ENCODE measurements at regions not wholly inside any gene's neighbourhood (a gene's known extent, or its start where the extent isn't known, plus 50 kb on each side); places are given as distances from the start of the nearest gene placed in this dataset.

DNA sequence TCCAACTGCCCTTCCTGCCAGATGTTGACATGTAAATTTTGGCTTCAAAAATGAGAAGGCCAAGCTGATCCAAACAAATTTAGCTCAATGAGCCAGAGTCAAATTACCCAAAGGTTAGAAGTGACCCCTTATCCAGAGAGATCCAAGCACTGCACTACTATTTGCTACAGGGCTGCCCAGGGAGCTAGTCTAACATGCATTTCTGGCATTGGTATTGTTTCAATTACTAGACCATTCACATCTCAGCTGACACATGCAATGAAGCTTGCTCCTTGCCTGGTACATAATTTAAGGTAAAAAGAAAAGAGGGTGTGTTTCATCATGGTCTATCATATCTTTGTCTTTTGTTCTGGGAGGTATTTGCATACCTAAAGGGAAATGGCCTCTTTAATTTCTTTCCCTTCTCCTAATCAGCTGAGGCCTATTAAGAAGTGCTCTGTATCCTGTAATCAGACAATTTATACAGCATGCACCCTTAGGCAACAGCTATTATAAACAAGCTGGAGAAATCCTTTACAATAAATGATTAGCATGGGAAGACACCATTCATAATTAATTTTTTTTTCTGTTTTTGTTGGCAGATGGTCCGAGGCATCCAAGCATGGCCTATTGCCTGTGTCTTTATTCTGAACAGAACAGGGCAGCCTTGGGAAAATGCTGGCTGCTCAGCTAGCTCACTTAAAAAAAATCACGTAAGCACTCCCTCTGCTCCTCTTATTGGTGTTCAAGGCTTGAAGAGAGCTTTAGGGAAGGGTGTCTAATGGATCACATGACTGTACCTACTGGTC, 161.5 kb upstream of the SALL1 start:
- no peaks in the 10 kb centered on the region for H3K27me3 Mint-ChIP-seq (ENCODE audit: insufficient read depth, low read depth, poor library complexity)
- no peak overlapping the region for H3K4me3 ChIP-seq
- DNase-seq (ENCODE audit: low spot score) (no peak), ATAC-seq (no peak)
- no peak overlapping the region for H3K27ac ChIP-seq (ENCODE audit: low read depth)
- no peaks in the 10 kb centered on the region for H3K27me3 ChIP-seq (ENCODE audit: insufficient read depth)
- H3K27ac Mint-ChIP-seq: no peak overlapping the region
- no peaks in the 10 kb centered on the region for H3F3A ChIP-seq (replicated peaks; ENCODE audit: low read depth)
- H3K36me3 ChIP-seq (ENCODE audit: insufficient read depth): no peaks in the 10 kb centered on the region
- H4K20me1 ChIP-seq (replicated peaks; ENCODE audit: insufficient read depth): no peaks in the 10 kb centered on the region
- TF ChIP-seq ZNF462 (CRISPR knock-in tag; IDR thresholded peaks at IDR 0.05): no peak
- TF ChIP-seq CREB1 (CRISPR knock-in tag; IDR thresholded peaks at IDR 0.05; ENCODE audit: low read depth): no peak
- TF ChIP-seq EZH2 (IDR thresholded peaks at IDR 0.05; ENCODE audit: low read depth, unreplicated experiment): no peak
- H3K9me3 Mint-ChIP-seq: no peaks in the 10 kb centered on the region
- H3K4me3 Mint-ChIP-seq: no peak overlapping the region
- H2AFZ ChIP-seq: no peak overlapping the region
- peaks cover 13% of the 10 kb centered on the region for H3K9me2 ChIP-seq (ENCODE audit: insufficient read depth)
- H3K4me1 Mint-ChIP-seq: peaks cover 8% of the 10 kb centered on the region
- peaks cover 3% of the 10 kb centered on the region; the same call in 1 of the 2 replicates for H3K4me1 ChIP-seq (ENCODE audit: insufficient read depth)
- H3K79me2 ChIP-seq (replicated peaks; ENCODE audit: insufficient read depth): no peaks in the 10 kb centered on the region
- H3K4me2 ChIP-seq: no peak overlapping the region
- H3K36me3 Mint-ChIP-seq (ENCODE audit: low read depth): peaks cover 3% of the 10 kb centered on the region; the same call in 2 of the 3 replicates

GRCh38 chr16:51310159-51310558, 159.1 kb upstream of the SALL1 start:
- Histone ChIP-seq H3K4me3 (no peak overlapping the region), H3K36me3 (ENCODE audit: insufficient read depth) (no peaks in the 10 kb centered on the region), H3K4me2 (no peak overlapping the region), H3F3A (replicated peaks; ENCODE audit: low read depth) (no peaks in the 10 kb centered on the region), H3K4me1 (ENCODE audit: insufficient read depth) (peaks cover 15% of the 10 kb centered on the region; the same call in 1 of the 2 replicates), H3K27ac (ENCODE audit: low read depth) (no peak overlapping the region), H2AFZ (no peak overlapping the region), H3K27me3 (ENCODE audit: insufficient read depth) (no peaks in the 10 kb centered on the region), H3K9me2 (ENCODE audit: insufficient read depth) (peaks cover 3% of the 10 kb centered on the region), H3K79me2 (replicated peaks; ENCODE audit: insufficient read depth) (no peaks in the 10 kb centered on the region), H4K20me1 (replicated peaks; ENCODE audit: insufficient read depth) (no peaks in the 10 kb centered on the region)
- Mint-ChIP-seq H3K36me3 (ENCODE audit: low read depth) (peaks cover 3% of the 10 kb centered on the region; the same call in 2 of the 3 replicates), H3K4me3 (no peak overlapping the region), H3K9me3 (no peaks in the 10 kb centered on the region), H3K27me3 (ENCODE audit: insufficient read depth, low read depth, poor library complexity) (peaks cover 4% of the 10 kb centered on the region), H3K4me1 (peaks cover 20% of the 10 kb centered on the region), H3K27ac (no peak overlapping the region)
- ATAC-seq (no peak), DNase-seq (ENCODE audit: low spot score) (no peak)
- TF ChIP-seq ZNF462 (CRISPR knock-in tag; IDR thresholded peaks at IDR 0.05) (no peak), JUNB (IDR thresholded peaks at IDR 0.05; ENCODE audit: unreplicated experiment) (no peak), STAT1 (IDR thresholded peaks at IDR 0.05; ENCODE audit: unreplicated experiment) (no peak)
